Neutrophil (primary cell): ENCODE measurements at regions not wholly inside any gene's neighbourhood (a gene's known extent, or its start where the extent isn't known, plus 50 kb on each side); places are given as distances from the start of the nearest gene placed in this dataset.

Experiments used
- H3K27ac ChIP-seq: fragments of 200-600 bp; sonication (generic); 2 replicates; pipeline ENCODE4 v1.5.1; 2016; ENCODE audit warnings: mild to moderate bottlenecking, moderate library complexity
- H3K27me3 ChIP-seq: fragments of 200-600 bp; sonication (generic); 2 replicates; pipeline ENCODE4 v1.6.0; 2016; ENCODE audit warnings: mild to moderate bottlenecking
- H3K36me3 ChIP-seq: fragments of 200-600 bp; sonication (generic); 2 replicates; pipeline ENCODE4 v1.5.1; 2017
- H3K4me1 ChIP-seq, 2 experiments: fragments of 200-600 bp in 1 of 2; sonication (generic) in 1 of 2; 1 replicate in 1 of 2; 2 replicates in 1 of 2; pipeline versions ENCODE4 v1.5.1 to v1.6.1; 2013 to 2016; ENCODE audit warnings: low read depth in 1 of 2, low read length in 1 of 2, mild to moderate bottlenecking in 1 of 2, moderate library complexity in 1 of 2; ENCODE audit not compliant: control insufficient read depth in 1 of 2, insufficient read depth in 1 of 2
- H3K4me3 ChIP-seq, 2 experiments: fragments of 200-600 bp in 1 of 2; sonication (generic) in 1 of 2; 1 replicate in 1 of 2; 2 replicates in 1 of 2; pipeline ENCODE4 v1.5.1; 2013 to 2016; ENCODE audit warnings: low read depth in 1 of 2, low read length in 1 of 2, mild to moderate bottlenecking in 1 of 2, moderate library complexity in 1 of 2
- H3K9me3 ChIP-seq: fragments of 200-600 bp; sonication (generic); 2 replicates; pipeline ENCODE4 v1.5.1; 2016
- TF ChIP-seq, protein P1 (sequence below): fragments of 200-600 bp; sonication (generic); IDR thresholded peaks from 2 replicates; pipeline ENCODE4 v1.5.1; 2016; ENCODE audit warnings: antibody characterized with exemption

DNA sequence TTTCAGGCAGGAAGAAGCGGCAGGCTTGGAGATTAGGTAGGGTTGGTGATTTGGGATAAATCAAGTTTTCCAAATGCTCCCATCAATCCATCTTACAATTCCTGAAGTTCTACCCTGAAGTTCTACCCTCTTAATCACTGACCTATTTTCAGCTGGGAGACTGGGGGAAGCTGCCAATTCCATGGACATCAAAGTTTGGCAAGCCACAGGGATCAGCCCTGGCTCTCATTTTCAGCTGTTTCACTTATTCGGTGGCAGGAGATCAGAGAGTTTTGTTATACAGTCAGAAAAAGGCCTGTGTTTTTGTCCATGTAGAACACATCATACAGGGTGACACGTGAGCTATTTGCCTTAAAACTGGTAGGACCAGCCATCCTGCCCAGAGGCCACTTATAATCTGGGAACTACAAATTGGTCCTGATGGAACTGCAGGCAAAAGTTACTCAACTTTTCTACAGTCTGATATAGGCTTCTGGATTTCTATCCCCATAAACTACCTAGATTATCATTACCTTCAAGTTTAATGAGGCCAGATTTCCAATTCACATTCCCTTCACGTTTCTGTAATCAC, 112.9 kb upstream of the ZNF746 start:
- Histone ChIP-seq H3K36me3 (peaks cover 82% of the 10 kb centered on the region), H3K9me3 (no peaks in the 10 kb centered on the region), H3K27me3 (no peaks in the 10 kb centered on the region), H3K27ac (no peak overlapping the region), H3K4me3 (no peak overlapping the region), H3K4me1 (no peaks in the 10 kb centered on the region)
- TF ChIP-seq, protein P1, sequence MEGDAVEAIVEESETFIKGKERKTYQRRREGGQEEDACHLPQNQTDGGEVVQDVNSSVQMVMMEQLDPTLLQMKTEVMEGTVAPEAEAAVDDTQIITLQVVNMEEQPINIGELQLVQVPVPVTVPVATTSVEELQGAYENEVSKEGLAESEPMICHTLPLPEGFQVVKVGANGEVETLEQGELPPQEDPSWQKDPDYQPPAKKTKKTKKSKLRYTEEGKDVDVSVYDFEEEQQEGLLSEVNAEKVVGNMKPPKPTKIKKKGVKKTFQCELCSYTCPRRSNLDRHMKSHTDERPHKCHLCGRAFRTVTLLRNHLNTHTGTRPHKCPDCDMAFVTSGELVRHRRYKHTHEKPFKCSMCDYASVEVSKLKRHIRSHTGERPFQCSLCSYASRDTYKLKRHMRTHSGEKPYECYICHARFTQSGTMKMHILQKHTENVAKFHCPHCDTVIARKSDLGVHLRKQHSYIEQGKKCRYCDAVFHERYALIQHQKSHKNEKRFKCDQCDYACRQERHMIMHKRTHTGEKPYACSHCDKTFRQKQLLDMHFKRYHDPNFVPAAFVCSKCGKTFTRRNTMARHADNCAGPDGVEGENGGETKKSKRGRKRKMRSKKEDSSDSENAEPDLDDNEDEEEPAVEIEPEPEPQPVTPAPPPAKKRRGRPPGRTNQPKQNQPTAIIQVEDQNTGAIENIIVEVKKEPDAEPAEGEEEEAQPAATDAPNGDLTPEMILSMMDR = no peak

DNA sequence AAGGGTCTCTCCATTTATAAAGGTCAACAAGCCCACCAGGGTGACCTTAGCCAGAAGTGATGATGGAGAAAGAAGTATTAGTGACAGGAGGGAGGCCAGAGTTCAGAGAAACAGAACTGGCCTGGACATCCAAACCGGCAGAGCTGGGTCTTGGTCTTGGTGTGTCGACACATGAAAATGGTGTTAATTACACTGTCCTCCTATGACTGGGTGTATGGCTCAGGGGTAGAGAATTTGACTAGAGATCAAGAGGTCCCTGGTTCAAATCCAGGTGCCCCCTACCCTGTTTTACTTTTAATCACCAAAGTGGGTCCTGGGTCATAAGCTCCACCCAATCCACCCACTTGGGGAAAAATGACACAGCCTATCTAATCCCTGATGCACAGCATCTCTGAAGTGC, 110.6 kb upstream of the ZNF746 start:
- TF ChIP-seq, protein P1 = no peak
- Histone ChIP-seq H3K9me3 (no peaks in the 10 kb centered on the region), H3K4me3 (no peak overlapping the region), H3K27me3 (no peaks in the 10 kb centered on the region), H3K36me3 (peaks cover 62% of the 10 kb centered on the region), H3K4me1 (peaks cover 0 to 6% of the 10 kb centered on the region in 2 experiments), H3K27ac (no peak overlapping the region)

DNA sequence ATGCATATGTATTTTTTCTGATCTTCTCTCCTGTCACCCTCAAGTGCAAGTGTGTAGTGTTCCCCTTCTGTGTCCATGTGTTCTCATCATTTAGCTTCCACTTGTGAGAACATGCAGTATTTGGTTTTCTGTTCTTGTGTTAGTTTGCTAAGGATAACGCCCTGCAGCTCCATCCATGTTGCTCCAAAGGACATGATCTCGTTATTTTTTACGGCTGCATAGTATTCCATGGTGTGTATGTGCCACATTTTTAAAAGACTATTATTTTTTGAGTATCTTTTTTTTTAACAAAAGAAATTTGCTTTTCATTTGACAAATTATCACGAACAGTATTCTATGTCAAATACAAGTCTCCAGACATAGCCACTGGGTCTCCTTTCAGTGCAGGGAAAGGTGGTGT, 110.1 kb upstream of the ZNF746 start:
- peaks cover 60% of the 10 kb centered on the region for H3K36me3 ChIP-seq
- peaks cover 0 to 6% of the 10 kb centered on the region in 2 experiments for H3K4me1 ChIP-seq
- H3K9me3 ChIP-seq = no peaks in the 10 kb centered on the region
- TF ChIP-seq, protein P1 = no peak
- H3K27me3 ChIP-seq = no peaks in the 10 kb centered on the region
- no peak overlapping the region for H3K27ac ChIP-seq
- no peak overlapping the region for H3K4me3 ChIP-seq

DNA sequence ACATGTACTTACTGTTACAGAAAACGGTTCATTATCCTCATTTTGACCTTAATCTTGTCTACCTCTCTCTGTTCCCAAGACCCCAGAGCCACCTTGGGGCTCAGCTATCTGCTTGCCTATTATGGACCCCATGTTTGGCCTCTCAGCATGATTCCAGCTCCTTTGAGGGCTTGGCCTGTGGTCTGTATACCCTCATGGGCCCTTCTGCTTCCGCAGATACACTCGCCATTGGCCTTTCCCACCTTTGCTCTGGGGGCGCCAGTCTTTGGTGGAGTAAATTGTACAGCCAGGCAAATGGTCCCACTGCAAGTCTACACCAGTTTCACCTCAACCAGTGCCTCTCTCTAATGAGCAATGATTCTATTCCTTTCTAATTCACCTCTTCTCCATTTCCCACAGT, 109.2 kb upstream of the ZNF746 start:
- H3K4me1 ChIP-seq = peaks cover 0 to 6% of the 10 kb centered on the region in 2 experiments
- peaks cover 60% of the 10 kb centered on the region for H3K36me3 ChIP-seq
- TF ChIP-seq, protein P1 = no peak
- no peaks in the 10 kb centered on the region for H3K9me3 ChIP-seq
- no peak overlapping the region for H3K27ac ChIP-seq
- H3K27me3 ChIP-seq = no peaks in the 10 kb centered on the region
- H3K4me3 ChIP-seq = no peak overlapping the region

DNA sequence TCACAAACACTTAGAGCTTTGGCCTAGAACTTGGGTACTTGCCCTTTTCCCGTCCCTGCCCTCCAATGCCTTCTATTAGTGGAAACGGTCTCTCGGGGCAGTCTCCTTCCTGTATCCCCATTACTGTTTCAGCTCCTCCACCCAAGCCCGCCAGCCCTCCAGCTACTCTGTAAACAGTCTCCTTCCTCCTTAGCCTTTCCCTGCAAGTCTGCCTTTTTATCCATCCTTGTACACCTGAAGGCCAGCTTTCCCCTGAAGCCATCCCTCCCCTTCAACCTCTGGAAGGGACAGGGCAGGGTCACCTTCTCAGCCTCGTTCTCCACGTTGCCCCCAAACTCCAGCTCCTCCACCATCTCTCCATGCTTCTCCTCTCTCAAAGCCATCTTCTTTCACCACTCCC, 108.1 kb upstream of the ZNF746 start:
- no peak overlapping the region for H3K27ac ChIP-seq
- no peak overlapping the region for H3K4me3 ChIP-seq
- TF ChIP-seq, protein P1 = no peak
- H3K4me1 ChIP-seq = peaks cover 0 to 11% of the 10 kb centered on the region in 2 experiments
- H3K27me3 ChIP-seq = no peaks in the 10 kb centered on the region
- H3K9me3 ChIP-seq = no peaks in the 10 kb centered on the region
- H3K36me3 ChIP-seq = peaks cover 51% of the 10 kb centered on the region
